Suprapubic skin (tissue), 4 donors: ENCODE measurements at regions not wholly inside any gene's neighbourhood (a gene's known extent, or its start where the extent isn't known, plus 50 kb on each side); places are given as distances from the start of the nearest gene placed in this dataset.

Experiments
- DNase-seq, 2 donors: peaks; one replicate each; pipeline ENCODE4 v3.0.0-alpha.2; 2019; ENCODE audit warnings: low spot score in 2 of 2
- H3K27ac ChIP-seq: fragments of 200-600 bp; sonication (generic); one replicate; pipeline ENCODE4 v1.5.1; 2019
- H3K27me3 ChIP-seq: fragments of 200-600 bp; sonication (generic); one replicate; pipeline ENCODE4 v1.5.1; 2019
- H3K36me3 ChIP-seq: fragments of 200-600 bp; sonication (generic); one replicate; pipeline ENCODE4 v1.5.1; 2019
- H3K4me1 ChIP-seq: fragments of 200-600 bp; sonication (generic); one replicate; pipeline ENCODE4 v1.5.1; 2019
- H3K4me3 ChIP-seq: fragments of 200-600 bp; sonication (generic); one replicate; pipeline ENCODE4 v1.5.1; 2019; ENCODE audit warnings: mild to moderate bottlenecking
- H3K9me3 ChIP-seq: fragments of 200-600 bp; sonication (generic); one replicate; pipeline ENCODE4 v1.5.1; 2019
- EP300 ChIP-seq: sonication (generic); formaldehyde crosslinking; IDR thresholded peaks from one replicate; pipeline ENCODE4 v1.6.1; 2017; ENCODE audit warnings: antibody characterized with exemption
- POLR2A ChIP-seq, 2 donors: fragments of 450-650 bp; IDR thresholded peaks; one replicate each; pipeline ENCODE4 v1.6.1; 2017; ENCODE audit warnings: antibody characterized with exemption in 2 of 2, mild to moderate bottlenecking in 2 of 2, moderate library complexity in 2 of 2
- POLR2AphosphoS5 ChIP-seq, 3 donors: sonication (generic); formaldehyde crosslinking; IDR thresholded peaks; one replicate each; pipeline ENCODE4 v1.6.1; 2017; ENCODE audit warnings: antibody characterized with exemption in 3 of 3
- WGBS: methylation state at CpG from one replicate; pipeline ENCODE4 v1.1.5; 2018; 5-methylcytosine and 5-hydroxymethylcytosine counted together
- TF ChIP-seq, protein P1 (sequence below), 2 donors: fragments of 200-600 bp in 1 of 2; fragments of 450-650 bp in 1 of 2; sonication (generic) in 1 of 2; IDR thresholded peaks; one replicate each; pipeline ENCODE4 v1.5.1; 2016 to 2019; ENCODE audit warnings: antibody characterized with exemption in 2 of 2, mild to moderate bottlenecking in 1 of 2, moderate library complexity in 1 of 2

DNA sequence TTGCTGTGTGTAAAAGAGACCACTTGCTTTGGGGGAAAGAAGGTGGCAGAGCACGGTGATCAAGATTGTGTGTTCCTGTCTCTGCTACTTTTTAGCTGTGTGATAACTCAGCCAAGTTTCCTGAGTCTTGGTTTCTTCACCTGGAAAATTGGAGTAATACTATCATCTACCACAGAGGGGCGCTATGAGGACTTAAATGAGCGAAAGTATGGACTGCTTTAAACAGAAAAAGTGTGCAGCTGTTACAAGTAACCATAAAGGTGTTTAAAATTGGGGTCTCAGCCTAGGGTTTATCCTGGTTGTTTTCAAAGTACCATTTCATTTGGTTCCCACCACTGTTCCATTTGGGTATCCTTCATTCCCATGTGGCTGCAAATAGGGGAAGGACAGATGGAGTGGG lies 65.9 kb upstream of the WSCD2 start:
- Histone ChIP-seq H3K9me3 (no peaks in the 10 kb centered on the region), H3K36me3 (no peaks in the 10 kb centered on the region), H3K27ac (no peak overlapping the region), H3K27me3 (peaks cover 22% of the 10 kb centered on the region), H3K4me3 (no peak overlapping the region), H3K4me1 (no peaks in the 10 kb centered on the region)
- WGBS: 11% methylated on average over 3 of the region's 3 CpGs
- DNase-seq: no peak
- no peak for TF ChIP-seq EP300
- TF ChIP-seq POLR2A (IDR thresholded peaks at IDR 0.05): no peak
- TF ChIP-seq POLR2AphosphoS5 (IDR thresholded peaks at IDR 0.05): no peak
- TF ChIP-seq, protein P1, sequence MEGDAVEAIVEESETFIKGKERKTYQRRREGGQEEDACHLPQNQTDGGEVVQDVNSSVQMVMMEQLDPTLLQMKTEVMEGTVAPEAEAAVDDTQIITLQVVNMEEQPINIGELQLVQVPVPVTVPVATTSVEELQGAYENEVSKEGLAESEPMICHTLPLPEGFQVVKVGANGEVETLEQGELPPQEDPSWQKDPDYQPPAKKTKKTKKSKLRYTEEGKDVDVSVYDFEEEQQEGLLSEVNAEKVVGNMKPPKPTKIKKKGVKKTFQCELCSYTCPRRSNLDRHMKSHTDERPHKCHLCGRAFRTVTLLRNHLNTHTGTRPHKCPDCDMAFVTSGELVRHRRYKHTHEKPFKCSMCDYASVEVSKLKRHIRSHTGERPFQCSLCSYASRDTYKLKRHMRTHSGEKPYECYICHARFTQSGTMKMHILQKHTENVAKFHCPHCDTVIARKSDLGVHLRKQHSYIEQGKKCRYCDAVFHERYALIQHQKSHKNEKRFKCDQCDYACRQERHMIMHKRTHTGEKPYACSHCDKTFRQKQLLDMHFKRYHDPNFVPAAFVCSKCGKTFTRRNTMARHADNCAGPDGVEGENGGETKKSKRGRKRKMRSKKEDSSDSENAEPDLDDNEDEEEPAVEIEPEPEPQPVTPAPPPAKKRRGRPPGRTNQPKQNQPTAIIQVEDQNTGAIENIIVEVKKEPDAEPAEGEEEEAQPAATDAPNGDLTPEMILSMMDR (IDR thresholded peaks at IDR 0.05): no peak

DNA sequence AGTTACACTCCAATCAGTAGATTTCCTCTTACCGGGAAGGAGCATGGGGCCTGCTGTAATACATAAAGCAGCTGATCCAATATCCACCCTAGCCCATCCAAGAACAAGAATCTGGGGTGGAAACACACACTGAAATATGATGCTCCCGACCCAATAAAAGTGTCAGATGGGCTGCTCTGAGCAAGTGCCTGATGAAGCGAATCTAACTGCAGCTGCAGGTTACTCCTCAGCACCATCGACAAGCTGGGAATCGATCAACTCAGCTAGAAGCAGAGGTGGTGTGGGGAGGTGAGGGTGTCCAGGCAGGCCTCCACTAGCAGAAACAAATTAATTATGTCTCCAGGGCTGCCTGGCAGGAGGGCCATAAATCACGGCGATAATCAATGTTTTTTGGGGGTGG lies 64.0 kb upstream of the WSCD2 start:
- DNase-seq: no peak
- TF ChIP-seq POLR2A (IDR thresholded peaks at IDR 0.05) (no peak), POLR2AphosphoS5 (IDR thresholded peaks at IDR 0.05) (no peak), EP300 (no peak)
- TF ChIP-seq, protein P1 (IDR thresholded peaks at IDR 0.05): no peak
- Histone ChIP-seq H3K4me1 (no peaks in the 10 kb centered on the region), H3K27ac (no peak overlapping the region), H3K9me3 (no peaks in the 10 kb centered on the region), H3K4me3 (no peak overlapping the region), H3K36me3 (no peaks in the 10 kb centered on the region), H3K27me3 (peaks cover 30% of the 10 kb centered on the region)
- WGBS: 46% methylated on average over 7 of the region's 7 CpGs

DNA sequence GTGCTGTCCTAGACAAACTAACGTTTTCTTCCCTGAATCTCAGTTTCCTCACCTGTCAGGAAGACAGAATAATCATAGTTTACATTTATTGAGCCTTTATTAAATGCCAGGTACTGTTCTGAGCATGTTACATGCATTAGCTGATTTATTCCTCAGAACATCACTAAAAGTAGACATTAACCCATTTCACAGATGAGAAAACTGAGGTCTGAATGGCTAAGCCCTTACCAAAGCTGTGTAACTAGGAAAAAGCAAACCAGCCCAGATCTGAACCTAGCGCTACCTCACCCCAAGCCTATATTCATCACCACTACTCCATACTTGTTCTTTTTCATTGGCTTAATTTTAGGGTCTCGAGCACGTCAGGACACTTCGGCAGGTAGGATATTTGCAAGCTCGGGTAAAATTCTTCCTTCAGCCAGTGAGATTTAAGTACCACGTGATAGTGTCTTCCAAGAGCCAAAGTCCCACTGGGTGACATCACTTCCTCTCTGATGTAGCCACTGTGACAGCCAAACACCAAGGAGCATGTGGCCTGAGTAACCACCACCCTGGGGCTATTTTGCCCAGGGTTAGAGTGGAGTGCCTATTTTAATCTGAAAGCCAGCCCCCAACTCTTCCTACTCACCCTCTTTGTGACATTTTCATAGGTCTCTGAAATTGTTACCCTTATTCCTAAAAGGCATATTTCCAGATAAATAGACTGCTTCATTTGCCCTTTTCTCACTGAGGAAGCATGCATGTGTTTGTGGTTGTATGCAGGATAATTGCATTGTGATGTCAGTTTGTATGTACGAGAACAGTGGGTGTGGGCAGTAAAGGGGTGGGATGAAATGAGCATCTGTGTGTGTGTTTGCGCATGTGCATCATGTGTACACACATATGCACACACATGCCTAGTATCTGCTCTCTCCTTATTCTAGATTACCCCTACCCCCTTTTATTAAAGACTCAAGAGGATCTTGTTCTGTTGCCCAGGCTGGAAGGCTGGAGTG lies 62.2 kb upstream of the WSCD2 start:
- Histone ChIP-seq H3K9me3 (no peaks in the 10 kb centered on the region), H3K4me3 (no peak overlapping the region), H3K36me3 (no peaks in the 10 kb centered on the region), H3K27me3 (peaks cover 46% of the 10 kb centered on the region), H3K4me1 (no peaks in the 10 kb centered on the region), H3K27ac (no peak overlapping the region)
- TF ChIP-seq POLR2A (IDR thresholded peaks at IDR 0.05): no peak
- no peak for TF ChIP-seq EP300
- TF ChIP-seq, protein P1 (IDR thresholded peaks at IDR 0.05): no peak
- no peak for TF ChIP-seq POLR2AphosphoS5 (IDR thresholded peaks at IDR 0.05)
- no peak for DNase-seq
- 67% methylated on average over 9 of the region's 9 CpGs for WGBS

DNA sequence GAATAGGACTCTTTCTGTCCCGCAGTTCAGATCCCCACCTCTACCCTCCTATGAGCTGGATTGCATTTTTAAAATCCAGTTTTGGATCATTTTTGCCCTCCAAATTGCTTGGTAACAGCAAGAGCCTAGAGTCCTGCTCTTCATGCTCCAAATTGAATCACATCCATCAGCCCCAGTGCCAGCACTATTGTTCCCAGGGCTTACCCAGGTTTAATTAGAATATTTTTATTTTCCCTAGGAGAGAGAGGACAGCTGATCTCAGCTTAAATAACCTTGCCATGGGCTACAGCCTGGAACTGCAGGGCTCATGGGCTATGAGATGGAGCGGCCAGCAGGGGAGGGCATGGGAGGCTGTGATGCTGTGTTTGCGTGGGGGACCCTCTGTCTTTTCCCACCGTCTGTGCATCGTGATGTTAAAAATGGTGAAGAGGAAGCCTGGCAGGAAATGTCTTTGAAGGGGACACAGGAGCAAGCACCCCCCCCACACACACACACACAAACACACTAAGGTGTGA lies 59.4 kb upstream of the WSCD2 start:
- H3K4me1 ChIP-seq: no peaks in the 10 kb centered on the region
- no peaks in the 10 kb centered on the region for H3K9me3 ChIP-seq
- peaks cover 42% of the 10 kb centered on the region for H3K27me3 ChIP-seq
- TF ChIP-seq, protein P1 (IDR thresholded peaks at IDR 0.05): no peak
- no peak for TF ChIP-seq EP300
- no peak for TF ChIP-seq POLR2A (IDR thresholded peaks at IDR 0.05)
- TF ChIP-seq POLR2AphosphoS5 (IDR thresholded peaks at IDR 0.05): no peak
- DNase-seq: no peak
- H3K36me3 ChIP-seq: no peaks in the 10 kb centered on the region
- H3K27ac ChIP-seq: no peak overlapping the region
- 75% methylated on average over 5 of the region's 5 CpGs for WGBS
- no peak overlapping the region for H3K4me3 ChIP-seq

DNA sequence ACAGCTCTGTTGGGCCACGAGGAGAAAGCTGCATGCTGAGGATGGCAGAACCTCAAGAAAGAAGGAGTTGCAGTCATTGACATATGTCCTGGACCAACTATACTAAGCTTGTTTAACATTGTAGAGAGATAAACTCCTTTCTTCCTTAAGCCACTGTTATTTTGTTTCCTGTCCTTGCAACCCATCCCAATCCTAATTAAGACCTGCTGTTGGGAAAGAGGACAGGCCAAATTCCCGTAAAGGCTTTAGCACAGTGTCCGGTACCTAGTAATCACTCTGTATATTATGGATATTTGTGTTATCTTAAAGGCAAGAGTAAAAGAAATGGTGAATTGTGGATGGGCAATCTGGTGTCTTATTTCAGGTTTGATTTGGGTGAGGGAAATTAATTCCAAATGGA lies 53.5 kb upstream of the WSCD2 start:
- Histone ChIP-seq H3K27ac (no peak overlapping the region), H3K4me1 (no peaks in the 10 kb centered on the region), H3K9me3 (no peaks in the 10 kb centered on the region), H3K27me3 (peaks cover 32% of the 10 kb centered on the region), H3K36me3 (no peaks in the 10 kb centered on the region), H3K4me3 (no peak overlapping the region)
- no peak for DNase-seq
- 35% methylated on average over 3 of the region's 3 CpGs for WGBS
- TF ChIP-seq POLR2AphosphoS5 (IDR thresholded peaks at IDR 0.05) (no peak), EP300 (no peak), POLR2A (IDR thresholded peaks at IDR 0.05) (no peak)
- TF ChIP-seq, protein P1 (IDR thresholded peaks at IDR 0.05): no peak
